NCI-H524 (cell line): ENCODE measurements at regions not wholly inside any gene's neighbourhood (a gene's known extent, or its start where the extent isn't known, plus 50 kb on each side); places are given as distances from the start of the nearest gene placed in this dataset.
"Not testable (repeated sequence)": the region's sequence is repeated elsewhere in the genome, so short reads cannot be mapped to it uniquely, and the experiment has no call there.

ENCODE experiments used
- DNase-seq, 2 experiments: peaks; one replicate each; lab custom pipeline; 2025; lab: John Stamatoyannopoulos, UW

- no peak for DNase-seq
Measured at GRCh38 chr3:163468531-163469335, 1609.6 kb downstream of the SI start.

DNA sequence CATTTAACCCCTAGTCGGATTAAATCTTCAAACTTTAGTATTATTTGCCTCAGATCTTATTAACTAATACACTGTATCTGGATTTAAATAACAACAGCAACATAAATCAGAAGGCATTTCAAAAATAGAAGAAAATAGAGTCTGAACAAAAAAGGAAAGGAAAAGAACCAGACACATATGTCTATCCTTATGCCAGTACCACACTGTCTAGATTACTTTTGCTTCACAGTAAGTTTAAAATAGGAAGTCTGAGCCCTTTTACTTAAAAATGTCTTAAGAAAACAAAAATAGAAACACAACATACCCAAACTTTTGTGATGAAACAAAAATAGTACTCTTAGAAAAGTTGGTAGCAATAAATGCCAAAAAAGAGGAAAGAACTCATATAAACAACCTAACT is 1615.8 kb downstream of the SI start:
- DNase-seq = no peak

- no peak for DNase-seq
Measured at GRCh38 chr3:163450698-163451097, 1627.6 kb downstream of the SI start.

DNA sequence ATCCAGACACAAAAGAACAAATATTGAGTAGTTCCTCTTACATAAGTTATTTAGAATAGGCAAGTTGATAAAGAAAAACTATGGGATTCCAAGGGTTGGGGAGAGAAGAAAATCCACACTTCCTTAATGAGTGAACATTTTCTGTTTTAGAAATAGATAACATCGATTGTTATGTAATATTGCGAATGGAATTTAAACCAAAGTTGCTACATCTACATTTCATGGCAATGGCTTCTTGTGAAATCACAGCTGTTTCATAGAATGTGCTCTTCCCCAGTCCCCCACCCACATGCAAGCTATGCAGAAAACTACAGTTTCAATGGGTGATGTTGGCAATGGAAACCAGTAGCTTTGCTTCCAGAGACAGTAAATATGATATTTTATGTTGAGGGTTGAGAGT is 1639.5 kb downstream of the SI start:
- no peak for DNase-seq

DNA sequence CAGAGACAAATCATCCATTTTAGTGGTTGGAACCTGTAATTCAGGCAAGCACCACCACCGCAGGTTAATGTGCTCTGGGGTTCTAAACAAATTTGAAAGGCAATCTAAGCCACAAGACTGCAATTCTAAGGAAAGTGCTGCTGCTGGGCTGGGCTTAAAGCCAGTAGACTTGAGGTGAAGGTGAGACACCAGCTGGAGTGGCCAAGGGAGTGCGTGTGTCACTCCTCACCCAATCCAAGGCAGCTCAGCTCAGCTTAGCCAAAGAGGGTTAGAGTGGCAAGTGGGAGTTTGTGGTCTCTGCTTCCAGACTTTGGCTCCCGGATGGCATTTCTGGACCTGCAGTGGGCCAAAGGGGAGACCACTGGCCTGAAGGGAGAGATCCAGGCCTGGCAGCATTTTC is 1655.6 kb downstream of the SI start:
- no peak for DNase-seq

- no peak for DNase-seq
Measured at GRCh38 chr3:163391407-163392181, 1686.7 kb downstream of the SI start.

DNA sequence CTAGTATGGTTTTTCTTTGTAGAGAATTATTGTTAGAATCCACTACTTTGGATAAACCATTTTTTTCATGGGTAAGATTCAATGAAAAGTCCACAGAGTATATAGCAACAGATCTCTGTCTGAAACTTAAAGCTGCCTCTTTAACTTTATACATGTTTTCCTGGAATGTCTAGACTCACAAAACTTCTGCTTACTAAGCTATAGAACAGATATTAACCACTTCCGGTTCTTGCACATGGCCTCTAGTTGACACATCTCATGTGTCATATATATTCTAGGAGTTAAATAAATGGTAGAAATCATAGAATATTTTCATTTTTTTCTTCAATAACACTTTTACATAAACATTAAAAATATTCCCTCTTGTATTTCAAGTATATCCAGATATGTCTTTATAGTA is 1693.9 kb downstream of the SI start:
- no peak for DNase-seq

- no peak for DNase-seq
Measured at GRCh38 chr3:163382183-163382582, 1696.1 kb downstream of the SI start.

DNA sequence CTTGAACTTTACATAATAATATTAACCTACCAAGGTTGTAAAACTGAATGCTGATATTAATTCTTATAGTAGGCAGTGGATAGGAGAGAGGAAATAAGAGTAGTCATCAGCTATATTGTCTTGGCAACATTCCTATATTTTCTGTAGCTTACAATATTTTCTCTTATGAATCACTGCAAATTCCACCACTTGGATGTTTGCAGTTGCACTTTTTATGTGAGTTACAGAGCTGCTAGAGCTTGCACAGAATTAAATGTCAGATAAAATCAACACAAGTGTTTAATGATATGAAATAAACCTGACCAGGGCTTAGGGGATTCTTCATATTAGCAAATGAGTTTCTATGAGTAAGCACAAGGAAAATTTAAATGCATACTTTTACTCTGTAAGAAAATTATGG is 1710.1 kb downstream of the SI start:
- no peak for DNase-seq

- DNase-seq = no peak
Measured at GRCh38 chr3:163364717-163365116, 1713.6 kb downstream of the SI start.

DNA sequence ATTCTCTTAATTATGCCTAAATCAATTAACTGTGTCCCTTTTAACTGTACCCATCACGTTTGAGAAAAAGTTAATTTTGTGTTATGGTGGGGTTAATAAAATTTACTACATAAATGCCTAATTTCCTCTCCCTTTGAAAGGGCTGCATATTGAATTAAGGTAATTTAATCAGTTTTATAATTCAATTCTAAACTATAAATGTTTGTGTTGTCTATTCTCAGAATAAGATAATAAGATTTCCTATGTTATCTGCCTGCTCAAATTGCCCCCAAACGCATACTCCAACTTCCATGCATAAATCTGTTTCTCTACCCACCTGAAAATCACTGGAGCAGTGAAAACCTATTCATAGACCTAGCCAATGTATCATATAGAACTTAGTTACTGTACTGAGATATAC is 1716.1 kb downstream of the SI start:
- DNase-seq = no peak

- DNase-seq = not testable (repeated sequence)
Measured at GRCh38 chr3:163361357-163361878, 1716.9 kb downstream of the SI start.

- no peak for DNase-seq
Measured at GRCh38 chr3:163347944-163348343, 1730.4 kb downstream of the SI start.

DNA sequence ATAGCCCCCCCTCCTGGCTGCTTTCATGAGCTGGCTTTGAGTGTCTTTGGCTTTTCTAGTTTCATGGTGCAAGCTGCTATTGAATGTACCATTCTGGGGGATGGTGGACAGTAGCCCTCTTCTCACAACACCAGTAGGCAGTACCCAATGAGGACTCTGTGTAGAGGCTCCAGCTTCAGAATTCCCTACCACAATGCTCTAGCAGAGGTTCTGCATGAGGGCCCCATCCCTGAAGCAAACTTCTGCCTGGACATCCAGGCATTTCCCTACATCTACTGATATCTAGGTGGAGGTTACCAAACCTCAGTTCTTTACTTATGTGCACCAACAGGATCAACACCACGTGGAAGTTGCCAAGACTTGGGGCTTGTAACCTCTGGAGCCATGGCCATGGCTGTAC is 1742.9 kb downstream of the SI start:
- no peak for DNase-seq

GRCh38 chr3:163328680-163329079 is 1749.6 kb downstream of the SI start:
- DNase-seq = no peak

- no peak for DNase-seq
Measured at GRCh38 chr3:163327086-163327485, 1751.2 kb downstream of the SI start.

- DNase-seq = no peak
Measured at GRCh38 chr3:163315786-163316185, 1762.5 kb downstream of the SI start.

DNA sequence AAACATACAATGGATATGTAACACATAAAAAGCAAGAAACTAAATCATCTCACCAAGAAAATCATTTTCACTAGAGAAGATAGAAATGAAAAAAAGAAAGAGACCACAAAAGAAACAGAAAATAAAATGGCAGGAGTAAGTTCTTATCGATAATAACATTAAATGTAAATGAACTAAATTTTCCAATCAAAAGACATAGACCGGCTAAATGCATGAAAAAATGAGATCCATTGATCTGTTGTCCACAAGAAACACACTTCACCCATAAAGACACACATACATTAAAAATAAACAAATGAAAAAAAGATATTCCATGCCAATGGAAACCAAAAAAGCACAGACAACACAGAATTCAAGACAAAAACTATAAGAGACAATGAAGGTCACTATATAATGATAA is 1771.9 kb downstream of the SI start:
- DNase-seq = no peak

GRCh38 chr3:163273694-163274093 is 1777.1 kb downstream of the OTOL1 start:
- peak in 1 of 2 experiments; percentile 34 for DNase-seq

DNA sequence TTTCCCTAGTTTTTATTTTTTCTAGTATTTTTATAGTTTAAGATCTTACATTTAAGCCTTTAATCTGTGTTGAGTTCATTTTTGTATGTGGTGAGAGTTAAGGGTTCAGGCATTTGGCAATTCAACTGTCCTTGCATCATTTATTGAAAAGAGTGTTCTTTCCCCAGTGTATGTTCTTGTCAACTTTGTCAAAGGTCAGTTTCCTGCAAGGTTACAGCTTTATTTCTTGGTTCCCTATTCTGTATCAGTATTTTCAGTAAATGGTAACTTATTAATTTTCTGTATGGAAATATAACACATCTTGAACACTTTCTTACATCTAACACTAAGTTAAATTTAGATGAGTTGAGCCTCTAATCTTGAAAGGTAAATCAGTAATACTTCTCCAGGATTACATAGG is 1770.1 kb downstream of the OTOL1 start:
- DNase-seq = no peak

DNA sequence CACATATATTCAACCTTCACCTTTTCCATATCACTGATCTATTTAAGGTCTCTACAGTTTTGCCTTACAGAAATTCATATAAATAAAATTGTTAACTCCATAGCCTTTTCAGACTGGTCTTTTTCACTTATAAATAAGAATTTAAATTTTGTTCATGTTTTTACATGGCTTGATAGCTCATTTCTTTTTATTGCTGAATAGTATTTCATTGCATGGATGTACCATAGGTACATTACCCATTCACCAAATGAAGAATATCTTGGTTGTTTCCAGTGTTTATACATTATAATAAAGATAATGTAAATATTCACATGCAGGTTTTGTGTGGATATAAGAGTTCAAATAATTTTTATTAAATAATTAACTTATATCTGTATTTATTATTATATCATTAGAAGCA is 1765.0 kb downstream of the OTOL1 start:
- no peak for DNase-seq

GRCh38 chr3:163261056-163261455 is 1764.4 kb downstream of the OTOL1 start:
- no peak for DNase-seq

DNA sequence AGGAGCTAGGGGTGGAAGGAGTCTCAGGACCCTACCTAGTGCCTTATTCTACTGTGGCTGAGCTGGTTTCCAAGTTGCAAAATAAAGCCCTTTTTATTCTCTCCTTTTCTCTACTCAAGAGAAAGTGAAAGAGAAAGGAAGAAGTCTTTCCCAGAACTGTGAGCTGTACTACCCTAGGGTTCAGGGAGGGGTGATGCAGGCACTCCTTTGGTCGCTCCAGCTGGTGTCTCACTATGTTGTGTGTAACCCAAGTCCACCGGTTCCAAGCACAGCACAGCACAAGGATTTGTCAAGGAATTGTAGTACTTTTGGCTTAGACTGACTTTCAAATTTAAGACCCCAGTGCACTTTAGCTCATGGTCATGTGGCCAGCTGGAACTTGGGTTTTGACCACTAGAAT is 1721.7 kb downstream of the OTOL1 start:
- no peak for DNase-seq
